Activated naive CD8-positive, alpha-beta T cell treated with anti-CD3 and anti-CD28 coated beads, Interleukin-2, amount 10 ng/mL, durations not matched to agents 7 days and 5 days (primary cell): ENCODE measurements at regions not wholly inside any gene's neighbourhood (a gene's known extent, or its start where the extent isn't known, plus 50 kb on each side); places are given as distances from the start of the nearest gene placed in this dataset.
"Not testable (repeated sequence)": the region's sequence is repeated elsewhere in the genome, so short reads cannot be mapped to it uniquely, and the experiment has no call there.

Experiments used
- ATAC-seq: fragments of 150-1000 bp; cut with Tn5 transposase; one replicate; pipeline ENCODE4 v1.10.0; 2021; ENCODE audit warnings: low read depth, moderate library complexity
- POLR2A ChIA-PET: fragments of 350-600 bp; sonication (Branson Sonifier 250); formaldehyde crosslinking; loops from one replicate; lab custom pipeline; 2021; ENCODE audit warnings: antibody characterized with exemption; lab: Charles Lee
- DNase-seq: peaks from one replicate; pipeline ENCODE4 v3.0.0; 2021
- H3K27ac Mint-ChIP-seq: one replicate; pipeline ENCODE4 v1.8.0; 2022; ENCODE audit warnings: mild to moderate bottlenecking, mixed read lengths
- H3K27me3 Mint-ChIP-seq: one replicate; pipeline ENCODE4 v1.8.0; 2022; ENCODE audit warnings: mild to moderate bottlenecking, moderate library complexity, mixed read lengths
- H3K36me3 Mint-ChIP-seq: one replicate; pipeline ENCODE4 v1.8.0; 2021; ENCODE audit warnings: mild to moderate bottlenecking, mixed read lengths
- H3K4me1 Mint-ChIP-seq: one replicate; pipeline ENCODE4 v1.8.0; 2021; ENCODE audit warnings: mixed read lengths
- H3K4me3 Mint-ChIP-seq: one replicate; pipeline ENCODE4 v1.8.0; 2022; ENCODE audit warnings: mild to moderate bottlenecking, moderate library complexity, mixed read lengths
- H3K9me3 Mint-ChIP-seq: one replicate; pipeline ENCODE4 v1.8.0; 2021; ENCODE audit warnings: mixed read lengths

- H3K4me1 Mint-ChIP-seq, result no peaks in the 10 kb centered on the region
- no peak overlapping the region for H3K4me3 Mint-ChIP-seq
- H3K27ac Mint-ChIP-seq, result no peak overlapping the region
These were observed 417.6 kb upstream of the POT1 start for GRCh38 chr7:125347269-125347668.

GRCh38 chr7:125338110-125338509, 408.5 kb upstream of the POT1 start:
- no peaks in the 10 kb centered on the region for H3K36me3 Mint-ChIP-seq
- no peak overlapping the region for H3K27ac Mint-ChIP-seq
- no peaks in the 10 kb centered on the region for H3K27me3 Mint-ChIP-seq
- no peaks in the 10 kb centered on the region for H3K9me3 Mint-ChIP-seq
- DNase-seq (no peak), ATAC-seq (no peak)
- H3K4me3 Mint-ChIP-seq, result no peak overlapping the region
- POLR2A ChIA-PET, result no interaction called here
- H3K4me1 Mint-ChIP-seq, result no peaks in the 10 kb centered on the region

More at GRCh38 chr7:125347269-125347668, 417.6 kb upstream of the POT1 start:
- Mint-ChIP-seq H3K36me3 (no peaks in the 10 kb centered on the region), H3K9me3 (no peaks in the 10 kb centered on the region), H3K27me3 (no peaks in the 10 kb centered on the region)
- DNase-seq, result no peak
- ATAC-seq, result no peak
- POLR2A ChIA-PET, result no interaction called here

- POLR2A ChIA-PET, result no interaction called here
- Mint-ChIP-seq H3K9me3 (no peaks in the 10 kb centered on the region), H3K27ac (no peak overlapping the region), H3K4me1 (no peaks in the 10 kb centered on the region), H3K36me3 (no peaks in the 10 kb centered on the region), H3K4me3 (no peak overlapping the region), H3K27me3 (no peaks in the 10 kb centered on the region)
- ATAC-seq (no peak), DNase-seq (no peak)
These were observed 406.7 kb upstream of the POT1 start for GRCh38 chr7:125336326-125336725.

GRCh38 chr7:125326666-125327255, 397.1 kb upstream of the POT1 start:
- POLR2A ChIA-PET, result no interaction called here
- no peaks in the 10 kb centered on the region for H3K4me1 Mint-ChIP-seq
- H3K4me3 Mint-ChIP-seq, result no peak overlapping the region
- no peak for DNase-seq
- no peaks in the 10 kb centered on the region for H3K27me3 Mint-ChIP-seq
- H3K9me3 Mint-ChIP-seq, result no peaks in the 10 kb centered on the region
- no peaks in the 10 kb centered on the region for H3K36me3 Mint-ChIP-seq
- H3K27ac Mint-ChIP-seq, result no peak overlapping the region
- ATAC-seq, result no peak

GRCh38 chr7:125316466-125316865, 386.8 kb upstream of the POT1 start:
- Mint-ChIP-seq H3K27me3 (no peaks in the 10 kb centered on the region), H3K27ac (no peak overlapping the region), H3K4me1 (no peaks in the 10 kb centered on the region), H3K9me3 (no peaks in the 10 kb centered on the region), H3K4me3 (no peak overlapping the region), H3K36me3 (no peaks in the 10 kb centered on the region)
- ATAC-seq (no peak), DNase-seq (no peak)
- POLR2A ChIA-PET, result no interaction called here

- no peaks in the 10 kb centered on the region for H3K4me1 Mint-ChIP-seq
- no peaks in the 10 kb centered on the region for H3K27me3 Mint-ChIP-seq
- H3K27ac Mint-ChIP-seq, result no peak overlapping the region
- POLR2A ChIA-PET, result no interaction called here
- H3K36me3 Mint-ChIP-seq, result no peaks in the 10 kb centered on the region
- H3K9me3 Mint-ChIP-seq, result peaks cover 1% of the 10 kb centered on the region
- ATAC-seq, result no peak
- DNase-seq, result no peak
- no peak overlapping the region for H3K4me3 Mint-ChIP-seq
These were observed 369.6 kb upstream of the POT1 start for GRCh38 chr7:125299003-125299765.

GRCh38 chr7:125279961-125280360, 350.3 kb upstream of the POT1 start:
- ATAC-seq (no peak), DNase-seq (no peak)
- no peak overlapping the region for H3K4me3 Mint-ChIP-seq
- POLR2A ChIA-PET, result no interaction called here
- H3K9me3 Mint-ChIP-seq, result no peaks in the 10 kb centered on the region
- H3K27ac Mint-ChIP-seq, result no peak overlapping the region
- H3K4me1 Mint-ChIP-seq, result no peaks in the 10 kb centered on the region
- H3K36me3 Mint-ChIP-seq, result no peaks in the 10 kb centered on the region
- no peaks in the 10 kb centered on the region for H3K27me3 Mint-ChIP-seq

- Mint-ChIP-seq H3K27ac (no peak overlapping the region), H3K4me1 (no peaks in the 10 kb centered on the region), H3K27me3 (no peaks in the 10 kb centered on the region), H3K36me3 (no peaks in the 10 kb centered on the region), H3K9me3 (no peaks in the 10 kb centered on the region), H3K4me3 (no peak overlapping the region)
- ATAC-seq (no peak), DNase-seq (no peak)
- POLR2A ChIA-PET, result no interaction called here
These were observed 348.7 kb upstream of the POT1 start for GRCh38 chr7:125278318-125278717.

- H3K27me3 Mint-ChIP-seq, ATAC-seq, H3K4me3 Mint-ChIP-seq, POLR2A ChIA-PET, H3K9me3 Mint-ChIP-seq, H3K4me1 Mint-ChIP-seq, H3K36me3 Mint-ChIP-seq, DNase-seq, H3K27ac Mint-ChIP-seq: not testable (repeated sequence)
These were observed 345.1 kb upstream of the POT1 start for GRCh38 chr7:125274742-125275141.

- DNase-seq, H3K36me3 Mint-ChIP-seq, H3K9me3 Mint-ChIP-seq, H3K27me3 Mint-ChIP-seq, H3K27ac Mint-ChIP-seq, POLR2A ChIA-PET, H3K4me1 Mint-ChIP-seq, H3K4me3 Mint-ChIP-seq, ATAC-seq: not testable (repeated sequence)
These were observed 334.7 kb upstream of the POT1 start for GRCh38 chr7:125264174-125264856.

- H3K4me3 Mint-ChIP-seq, H3K4me1 Mint-ChIP-seq, ATAC-seq, H3K9me3 Mint-ChIP-seq, H3K27me3 Mint-ChIP-seq, H3K27ac Mint-ChIP-seq, POLR2A ChIA-PET, H3K36me3 Mint-ChIP-seq, DNase-seq: not testable (repeated sequence)
These were observed 329.3 kb upstream of the POT1 start for GRCh38 chr7:125258876-125259417.

- Mint-ChIP-seq H3K36me3 (no peaks in the 10 kb centered on the region), H3K27ac (no peak overlapping the region), H3K27me3 (no peaks in the 10 kb centered on the region), H3K9me3 (peaks cover 2% of the 10 kb centered on the region), H3K4me3 (no peak overlapping the region), H3K4me1 (no peaks in the 10 kb centered on the region)
- no peak for ATAC-seq
- POLR2A ChIA-PET, result no interaction called here
- DNase-seq, result no peak
These were observed 328.0 kb upstream of the POT1 start for GRCh38 chr7:125257617-125258016.

GRCh38 chr7:125256446-125256845, 326.8 kb upstream of the POT1 start:
- Mint-ChIP-seq H3K36me3 (no peaks in the 10 kb centered on the region), H3K4me3 (no peak overlapping the region), H3K27me3 (no peaks in the 10 kb centered on the region), H3K4me1 (no peaks in the 10 kb centered on the region), H3K27ac (no peak overlapping the region), H3K9me3 (peaks cover 2% of the 10 kb centered on the region)
- ATAC-seq (no peak), DNase-seq (no peak)
- POLR2A ChIA-PET, result no interaction called here

- Mint-ChIP-seq H3K9me3 (peaks cover 2% of the 10 kb centered on the region), H3K4me1 (no peaks in the 10 kb centered on the region), H3K4me3 (no peak overlapping the region), H3K36me3 (no peaks in the 10 kb centered on the region), H3K27ac (no peak overlapping the region), H3K27me3 (no peaks in the 10 kb centered on the region)
- no peak for ATAC-seq
- POLR2A ChIA-PET, result no interaction called here
- DNase-seq, result no peak
These were observed 326.2 kb upstream of the POT1 start for GRCh38 chr7:125255810-125256209.
